ENCODE measurements at regions not wholly inside any gene's neighbourhood (a gene's known extent, or its start where the extent isn't known, plus 50 kb on each side); places are given as distances from the start of the nearest gene placed in this dataset.

DNA sequence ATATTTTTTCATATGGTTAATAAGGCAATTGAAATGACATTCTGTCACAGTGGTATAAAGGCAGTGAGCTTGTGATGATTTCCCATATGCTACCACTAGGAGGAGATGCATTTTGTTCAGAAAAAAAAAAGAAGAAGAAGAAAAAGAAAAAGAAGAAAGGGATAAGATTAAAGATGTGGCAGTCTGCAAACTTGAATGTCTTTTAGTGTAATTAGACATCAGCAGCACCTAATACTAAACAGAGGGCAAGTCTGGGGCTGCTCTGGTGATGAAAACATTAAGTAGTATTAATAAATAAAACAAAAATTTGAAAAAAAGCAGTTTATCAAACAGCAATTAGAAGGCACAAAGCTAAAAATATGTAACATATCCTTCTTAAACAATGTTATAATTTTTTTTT is 95.4 kb upstream of the DEFB112 start:
- no peaks in the 10 kb centered on the region for H3K36me3 ChIP-seq
- intact Hi-C loops (cut with DNase I) = no loop called here
- DNase-seq (no peak), ATAC-seq (no peak)
- H3K9me3 ChIP-seq = no peaks in the 10 kb centered on the region
- no peaks in the 10 kb centered on the region for H3K4me1 ChIP-seq
- H3K4me3 ChIP-seq = no peak overlapping the region
- no peak overlapping the region for H3K27ac ChIP-seq
- no peak for TF ChIP-seq POLR2A (IDR thresholded peaks at IDR 0.05)
- TF ChIP-seq, protein P1, sequence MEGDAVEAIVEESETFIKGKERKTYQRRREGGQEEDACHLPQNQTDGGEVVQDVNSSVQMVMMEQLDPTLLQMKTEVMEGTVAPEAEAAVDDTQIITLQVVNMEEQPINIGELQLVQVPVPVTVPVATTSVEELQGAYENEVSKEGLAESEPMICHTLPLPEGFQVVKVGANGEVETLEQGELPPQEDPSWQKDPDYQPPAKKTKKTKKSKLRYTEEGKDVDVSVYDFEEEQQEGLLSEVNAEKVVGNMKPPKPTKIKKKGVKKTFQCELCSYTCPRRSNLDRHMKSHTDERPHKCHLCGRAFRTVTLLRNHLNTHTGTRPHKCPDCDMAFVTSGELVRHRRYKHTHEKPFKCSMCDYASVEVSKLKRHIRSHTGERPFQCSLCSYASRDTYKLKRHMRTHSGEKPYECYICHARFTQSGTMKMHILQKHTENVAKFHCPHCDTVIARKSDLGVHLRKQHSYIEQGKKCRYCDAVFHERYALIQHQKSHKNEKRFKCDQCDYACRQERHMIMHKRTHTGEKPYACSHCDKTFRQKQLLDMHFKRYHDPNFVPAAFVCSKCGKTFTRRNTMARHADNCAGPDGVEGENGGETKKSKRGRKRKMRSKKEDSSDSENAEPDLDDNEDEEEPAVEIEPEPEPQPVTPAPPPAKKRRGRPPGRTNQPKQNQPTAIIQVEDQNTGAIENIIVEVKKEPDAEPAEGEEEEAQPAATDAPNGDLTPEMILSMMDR (IDR thresholded peaks at IDR 0.05) = peak in 4 of 12 donors; percentile 18 to 27 (median 22)
- H3K27me3 ChIP-seq = no peaks in the 10 kb centered on the region

DNA sequence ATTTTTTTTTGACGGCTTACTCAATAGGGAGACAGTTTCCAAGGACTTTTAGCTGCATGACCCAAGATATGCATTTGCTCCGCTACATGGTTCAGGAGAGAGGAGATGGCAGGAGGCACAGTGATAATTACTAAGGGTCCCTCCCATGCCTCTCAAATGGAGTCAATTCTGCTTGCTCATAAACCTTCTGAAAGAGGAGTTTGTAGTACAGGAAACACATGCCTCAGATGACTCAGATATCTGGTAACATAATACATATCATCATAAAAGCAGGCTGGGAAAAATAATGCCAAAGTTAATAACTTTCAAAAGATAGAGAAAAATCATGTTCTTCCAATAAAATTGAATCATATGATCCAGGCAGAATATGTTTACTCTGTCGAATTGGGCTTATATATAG is 97.6 kb upstream of the DEFB112 start:
- 75 to 81% (median 77%) methylated on average over 3 of the region's 3 CpGs for WGBS, 4 donors

DNA sequence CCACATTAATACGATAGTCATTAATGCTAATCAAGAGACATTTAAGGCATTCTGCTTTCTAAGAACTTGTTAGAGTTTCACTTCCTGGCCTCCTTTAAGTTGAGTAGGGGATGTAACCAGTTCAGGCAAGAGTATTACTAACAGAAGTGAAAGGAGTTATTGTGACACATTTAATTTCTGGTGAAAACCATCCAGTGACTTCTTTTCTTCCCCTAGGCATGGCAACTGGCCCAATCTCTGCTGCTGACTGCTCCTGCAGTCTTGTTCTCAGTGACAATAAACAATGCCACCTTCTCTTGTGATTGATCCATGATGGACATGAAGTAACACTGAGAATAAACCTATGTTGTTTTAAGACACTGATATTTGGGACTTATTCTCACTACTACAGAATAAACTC is 130.9 kb upstream of the DEFB112 start:
- H3K4me1 ChIP-seq = no peaks in the 10 kb centered on the region
- ATAC-seq (no peak), DNase-seq (no peak)
- H3K36me3 ChIP-seq = no peaks in the 10 kb centered on the region
- no peak for TF ChIP-seq POLR2A (IDR thresholded peaks at IDR 0.05)
- TF ChIP-seq, protein P1 (IDR thresholded peaks at IDR 0.05) = no peak
- H3K27ac ChIP-seq = no peak overlapping the region
- H3K9me3 ChIP-seq = peaks cover 0 to 15% (median 0%) of the 10 kb centered on the region in 12 donors
- WGBS, 4 donors = 74 to 90% (median 86%) methylated on average over 1 of the region's 1 CpG
- no peaks in the 10 kb centered on the region for H3K27me3 ChIP-seq
- intact Hi-C loops (cut with DNase I) = no loop called here
- no peak overlapping the region for H3K4me3 ChIP-seq

More for the DNA sequence above, 97.6 kb upstream of the DEFB112 start:
- no peak for TF ChIP-seq POLR2A (IDR thresholded peaks at IDR 0.05)
- TF ChIP-seq, protein P1 (IDR thresholded peaks at IDR 0.05) = no peak
- DNase-seq (no peak), ATAC-seq (no peak)
- Histone ChIP-seq H3K4me1 (no peaks in the 10 kb centered on the region), H3K9me3 (no peaks in the 10 kb centered on the region), H3K27me3 (no peaks in the 10 kb centered on the region), H3K36me3 (no peaks in the 10 kb centered on the region), H3K4me3 (no peak overlapping the region), H3K27ac (no peak overlapping the region)
- intact Hi-C loops (cut with DNase I) = no loop called here

DNA sequence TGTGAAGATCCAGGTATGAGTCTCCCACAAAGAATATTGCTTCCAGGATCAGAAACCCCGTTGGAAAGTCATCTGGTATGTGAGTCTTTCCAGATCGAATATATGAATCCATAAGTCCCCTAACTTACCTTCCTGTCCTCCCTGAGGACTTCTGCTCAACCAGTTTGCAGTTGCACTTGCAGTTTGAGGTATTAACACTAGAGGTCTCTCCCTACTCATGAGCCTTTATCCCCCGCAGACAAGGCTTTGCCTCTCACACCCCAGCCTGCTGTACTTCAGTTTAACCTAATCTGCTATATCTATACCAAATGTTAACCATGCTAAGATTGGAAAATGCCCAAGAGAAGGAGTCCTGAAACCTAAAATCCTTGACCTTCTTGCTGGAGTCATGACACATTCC is 135.3 kb upstream of the DEFB112 start:
- intact Hi-C loops (cut with DNase I) = no loop called here
- no peak for ATAC-seq
- WGBS, 4 donors = 20 to 26% (median 21%) methylated on average over 3 of the region's 3 CpGs
- Histone ChIP-seq H3K4me3 (no peak overlapping the region), H3K27ac (no peak overlapping the region), H3K36me3 (no peaks in the 10 kb centered on the region), H3K27me3 (no peaks in the 10 kb centered on the region), H3K4me1 (no peaks in the 10 kb centered on the region), H3K9me3 (no peaks in the 10 kb centered on the region)
- DNase-seq = no peak
- TF ChIP-seq, protein P1 (IDR thresholded peaks at IDR 0.05) = peak in 2 of 12 donors; percentile 17
- no peak for TF ChIP-seq POLR2A (IDR thresholded peaks at IDR 0.05)

All from heart left ventricle (tissue), 16 donors.